NOMO-1 treated with DMSO at 0.1 percent for 48 hours (cell line): ENCODE measurements at regions not wholly inside any gene's neighbourhood (a gene's known extent, or its start where the extent isn't known, plus 50 kb on each side); places are given as distances from the start of the nearest gene placed in this dataset.

Experiments used
- DNase-seq: peaks from one replicate; lab custom pipeline; 2025; ENCODE audit not compliant: unreplicated experiment; lab: John Stamatoyannopoulos, UW

GRCh38 chr18:68469049-68469625 lies 245.8 kb downstream of the TMX3 start:
- DNase-seq: no peak

GRCh38 chr18:68467957-68468356 lies 247.0 kb downstream of the TMX3 start:
- DNase-seq: no peak

GRCh38 chr18:68467329-68467728 lies 247.6 kb downstream of the TMX3 start:
- DNase-seq: no peak

GRCh38 chr18:68466672-68467071 lies 248.2 kb downstream of the TMX3 start:
- no peak for DNase-seq

GRCh38 chr18:68462766-68463165 lies 252.1 kb downstream of the TMX3 start:
- no peak for DNase-seq

GRCh38 chr18:68462148-68462547 lies 252.8 kb downstream of the TMX3 start:
- no peak for DNase-seq

- no peak for DNase-seq
These were observed 253.4 kb downstream of the TMX3 start for GRCh38 chr18:68461481-68462018.

- no peak for DNase-seq
These were observed 254.9 kb downstream of the TMX3 start for GRCh38 chr18:68459968-68460367.

- DNase-seq: no peak
These were observed 257.9 kb downstream of the TMX3 start for GRCh38 chr18:68456985-68457384.

- DNase-seq: no peak
These were observed 259.7 kb downstream of the TMX3 start for GRCh38 chr18:68455229-68455603.

- DNase-seq: no peak
These were observed 260.2 kb downstream of the TMX3 start for GRCh38 chr18:68454511-68455228.

- no peak for DNase-seq
These were observed 265.6 kb downstream of the TMX3 start for GRCh38 chr18:68449292-68449691.

- no peak for DNase-seq
These were observed 266.2 kb downstream of the TMX3 start for GRCh38 chr18:68448736-68449135.

- DNase-seq: no peak
These were observed 267.6 kb downstream of the TMX3 start for GRCh38 chr18:68447286-68447685.

GRCh38 chr18:68445668-68446426 lies 269.1 kb downstream of the TMX3 start:
- no peak for DNase-seq

- DNase-seq: no peak
These were observed 269.8 kb downstream of the TMX3 start for GRCh38 chr18:68445136-68445535.

- no peak for DNase-seq
These were observed 273.7 kb downstream of the TMX3 start for GRCh38 chr18:68441241-68441640.

- DNase-seq: no peak
These were observed 274.5 kb downstream of the TMX3 start for GRCh38 chr18:68440433-68440832.

GRCh38 chr18:68439642-68440041 lies 275.3 kb downstream of the TMX3 start:
- no peak for DNase-seq

- no peak for DNase-seq
These were observed 275.9 kb downstream of the TMX3 start for GRCh38 chr18:68438983-68439382.

- DNase-seq: no peak
These were observed 276.4 kb downstream of the TMX3 start for GRCh38 chr18:68438536-68438935.

GRCh38 chr18:68436485-68436884 lies 278.4 kb downstream of the TMX3 start:
- no peak for DNase-seq
